A549 (cell line): ENCODE measurements at regions not wholly inside any gene's neighbourhood (a gene's known extent, or its start where the extent isn't known, plus 50 kb on each side); places are given as distances from the start of the nearest gene placed in this dataset.

Experiments used
- POLR2A ChIP-seq: IDR thresholded peaks from 2 replicates; pipeline ENCODE4 v1.6.1; 2012; ENCODE audit warnings: mild to moderate bottlenecking, low read length
- USF2 ChIP-seq: fragments of 450-650 bp; IDR thresholded peaks from 2 replicates; pipeline ENCODE4 v1.6.1; 2014; ENCODE audit warnings: antibody characterized with exemption

- no peak for TF ChIP-seq USF2
- TF ChIP-seq POLR2A, result no peak
Observed at GRCh38 chr9:103625161-103625804, 468.8 kb upstream of the SMC2 start.
